SK-N-SH treated with all-trans-retinoic acid at 6 μM for 48 hours (cell line): ENCODE measurements at regions not wholly inside any gene's neighbourhood (a gene's known extent, or its start where the extent isn't known, plus 50 kb on each side); places are given as distances from the start of the nearest gene placed in this dataset.

Experiments
- ATAC-seq: fragments of 200-7000 bp; cut with Tn5 transposase; 3 replicates; pipeline ENCODE4 v1.9.1; 2020; ENCODE audit warnings: mild to moderate bottlenecking, moderate library complexity
- ARNTL ChIP-seq: fragments of 450-650 bp; formaldehyde crosslinking; IDR thresholded peaks from 2 replicates; pipeline ENCODE4 v1.5.0; 2020; ENCODE audit warnings: low read depth, mild to moderate bottlenecking, moderate library complexity, borderline replicate concordance
- BACH2 ChIP-seq: fragments of 250-450 bp; sonication (Bioruptor Pico); IDR thresholded peaks from 2 replicates; pipeline ENCODE4 v1.9.0; 2021; ENCODE audit warnings: mild to moderate bottlenecking, borderline replicate concordance
- CREB5 ChIP-seq: fragments of 250-450 bp; sonication (Bioruptor Pico); IDR thresholded peaks from 2 replicates; pipeline ENCODE4 v1.5.1; 2020; ENCODE audit warnings: low read depth, mild to moderate bottlenecking, moderate library complexity
- CSDC2 ChIP-seq: fragments of 250-450 bp; sonication (Bioruptor Pico); IDR thresholded peaks from 2 replicates; pipeline ENCODE4 v1.5.0; 2020; ENCODE audit warnings: mild to moderate bottlenecking, moderate library complexity
- CSRNP3 ChIP-seq: fragments of 250-450 bp; sonication (Bioruptor Pico); IDR thresholded peaks from 2 replicates; pipeline ENCODE4 v1.5.1; 2021; ENCODE audit warnings: mild to moderate bottlenecking, moderate library complexity
- ESRRG ChIP-seq: fragments of 250-450 bp; sonication (Bioruptor Pico); IDR thresholded peaks from 2 replicates; pipeline ENCODE4 v1.6.1; 2021; ENCODE audit warnings: mild to moderate bottlenecking
- GLIS3 ChIP-seq: fragments of 250-450 bp; sonication (Bioruptor Pico); IDR thresholded peaks from 2 replicates; pipeline ENCODE4 v1.5.0; 2020; ENCODE audit warnings: mild to moderate bottlenecking, moderate library complexity
- ISL1 ChIP-seq: fragments of 250-450 bp; sonication (Bioruptor Pico); IDR thresholded peaks from 2 replicates; pipeline ENCODE4 v2.1.2; 2022; ENCODE audit warnings: mild to moderate bottlenecking, moderate library complexity
- OSR1 ChIP-seq: fragments of 250-450 bp; sonication (Bioruptor Pico); IDR thresholded peaks from 2 replicates; pipeline ENCODE4 v1.8.0; 2022; ENCODE audit warnings: moderate library complexity, mild to moderate bottlenecking, inconsistent platforms
- PPARA ChIP-seq: fragments of 250-450 bp; sonication (Bioruptor Pico); IDR thresholded peaks from 2 replicates; pipeline ENCODE4 v1.5.0; 2020; ENCODE audit warnings: mild to moderate bottlenecking, borderline replicate concordance
- RARB ChIP-seq: fragments of 250-450 bp; sonication (Bioruptor Pico); IDR thresholded peaks from 2 replicates; pipeline ENCODE4 v1.8.0; 2021; ENCODE audit warnings: mild to moderate bottlenecking, moderate library complexity
- SNAI2 ChIP-seq: fragments of 250-450 bp; sonication (Bioruptor Pico); IDR thresholded peaks from 2 replicates; pipeline ENCODE4 v1.5.0; 2020; ENCODE audit warnings: mild to moderate bottlenecking, moderate library complexity
- TCF4 ChIP-seq: fragments of 250-450 bp; sonication (Bioruptor Pico); IDR thresholded peaks from 2 replicates; pipeline ENCODE4 v1.8.0; 2021; ENCODE audit warnings: mild to moderate bottlenecking, moderate library complexity, borderline replicate concordance
- TOX ChIP-seq: fragments of 250-450 bp; sonication (Bioruptor Pico); IDR thresholded peaks from 2 replicates; pipeline ENCODE4 v1.8.0; 2021; ENCODE audit warnings: mild to moderate bottlenecking, moderate library complexity, borderline replicate concordance
- TSHZ2 ChIP-seq: fragments of 250-450 bp; sonication (Bioruptor Pico); IDR thresholded peaks from 2 replicates; pipeline ENCODE4 v1.5.0; 2020; ENCODE audit warnings: mild to moderate bottlenecking, moderate library complexity
- ZC3H10 ChIP-seq: fragments of 250-450 bp; sonication (Bioruptor Pico); IDR thresholded peaks from 2 replicates; pipeline ENCODE4 v1.5.1; 2021; ENCODE audit warnings: mild to moderate bottlenecking, moderate library complexity
- ZFP3 ChIP-seq: fragments of 250-450 bp; sonication (Bioruptor Pico); IDR thresholded peaks from 2 replicates; pipeline ENCODE4 v1.5.0; 2020; ENCODE audit warnings: mild to moderate bottlenecking, moderate library complexity
- ZFP30 ChIP-seq: fragments of 450-650 bp; formaldehyde crosslinking; IDR thresholded peaks from 2 replicates; pipeline ENCODE4 v1.5.0; 2022; ENCODE audit warnings: mild to moderate bottlenecking, moderate library complexity
- ZNF565 ChIP-seq: fragments of 450-650 bp; formaldehyde crosslinking; conservative IDR thresholded peaks from 2 replicates; pipeline ENCODE4 v1.5.0; 2020; ENCODE audit warnings: low read depth, mild to moderate bottlenecking, moderate library complexity
- ZNF70 ChIP-seq: fragments of 450-650 bp; formaldehyde crosslinking; IDR thresholded peaks from 2 replicates; pipeline ENCODE4 v1.5.0; 2020; ENCODE audit warnings: mild to moderate bottlenecking, moderate library complexity
- ZNF8 ChIP-seq: fragments of 450-650 bp; formaldehyde crosslinking; IDR thresholded peaks from 2 replicates; pipeline ENCODE4 v1.5.0; 2020; ENCODE audit warnings: mild to moderate bottlenecking, moderate library complexity
- TF ChIP-seq, protein P1 (sequence below): fragments of 250-450 bp; sonication (Bioruptor Pico); IDR thresholded peaks from 2 replicates; pipeline ENCODE4 v1.8.0; 2020; ENCODE audit warnings: mild to moderate bottlenecking, moderate library complexity, borderline replicate concordance
- TF ChIP-seq, protein P2 (sequence below): fragments of 250-450 bp; sonication (Bioruptor Pico); IDR thresholded peaks from 2 replicates; pipeline ENCODE4 v1.8.0; 2021; ENCODE audit warnings: low read depth, mild to moderate bottlenecking, moderate library complexity, borderline replicate concordance

DNA sequence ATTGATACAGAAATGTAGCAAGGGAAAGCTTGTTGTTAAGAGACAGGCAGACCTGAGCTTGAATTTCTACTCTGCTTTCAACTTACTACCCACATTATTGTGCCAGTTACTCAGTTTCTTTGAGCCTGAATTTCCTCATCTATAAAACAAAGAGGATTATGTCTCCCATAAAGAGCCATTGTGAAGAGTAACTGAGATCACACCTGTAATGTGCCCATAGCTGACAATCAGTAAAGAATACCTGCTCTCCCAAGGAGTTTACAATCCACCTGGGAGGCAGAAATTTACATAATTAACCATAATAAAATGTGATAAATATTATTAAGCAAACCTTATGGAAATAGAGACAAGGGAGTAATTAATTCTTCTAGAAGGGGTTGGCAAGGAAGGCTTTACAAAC, 204.9 kb downstream of the EPM2A start:
- ATAC-seq: no peak
- TF ChIP-seq ZNF70 (CRISPR knock-in tag) (no peak), ZNF8 (no peak), CSDC2 (no peak), TSHZ2 (CRISPR knock-in tag) (no peak), TCF4 (CRISPR knock-in tag) (no peak), GLIS3 (CRISPR knock-in tag) (no peak), CREB5 (no peak), ZC3H10 (CRISPR knock-in tag) (no peak), CSRNP3 (CRISPR knock-in tag) (no peak), RARB (no peak), SNAI2 (CRISPR knock-in tag) (no peak), ESRRG (CRISPR knock-in tag) (no peak), PPARA (no peak), ISL1 (CRISPR knock-in tag) (no peak)
- TF ChIP-seq, protein P1, sequence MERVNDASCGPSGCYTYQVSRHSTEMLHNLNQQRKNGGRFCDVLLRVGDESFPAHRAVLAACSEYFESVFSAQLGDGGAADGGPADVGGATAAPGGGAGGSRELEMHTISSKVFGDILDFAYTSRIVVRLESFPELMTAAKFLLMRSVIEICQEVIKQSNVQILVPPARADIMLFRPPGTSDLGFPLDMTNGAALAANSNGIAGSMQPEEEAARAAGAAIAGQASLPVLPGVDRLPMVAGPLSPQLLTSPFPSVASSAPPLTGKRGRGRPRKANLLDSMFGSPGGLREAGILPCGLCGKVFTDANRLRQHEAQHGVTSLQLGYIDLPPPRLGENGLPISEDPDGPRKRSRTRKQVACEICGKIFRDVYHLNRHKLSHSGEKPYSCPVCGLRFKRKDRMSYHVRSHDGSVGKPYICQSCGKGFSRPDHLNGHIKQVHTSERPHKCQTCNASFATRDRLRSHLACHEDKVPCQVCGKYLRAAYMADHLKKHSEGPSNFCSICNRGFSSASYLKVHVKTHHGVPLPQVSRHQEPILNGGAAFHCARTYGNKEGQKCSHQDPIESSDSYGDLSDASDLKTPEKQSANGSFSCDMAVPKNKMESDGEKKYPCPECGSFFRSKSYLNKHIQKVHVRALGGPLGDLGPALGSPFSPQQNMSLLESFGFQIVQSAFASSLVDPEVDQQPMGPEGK (CRISPR knock-in tag): no peak
- TF ChIP-seq, protein P2, sequence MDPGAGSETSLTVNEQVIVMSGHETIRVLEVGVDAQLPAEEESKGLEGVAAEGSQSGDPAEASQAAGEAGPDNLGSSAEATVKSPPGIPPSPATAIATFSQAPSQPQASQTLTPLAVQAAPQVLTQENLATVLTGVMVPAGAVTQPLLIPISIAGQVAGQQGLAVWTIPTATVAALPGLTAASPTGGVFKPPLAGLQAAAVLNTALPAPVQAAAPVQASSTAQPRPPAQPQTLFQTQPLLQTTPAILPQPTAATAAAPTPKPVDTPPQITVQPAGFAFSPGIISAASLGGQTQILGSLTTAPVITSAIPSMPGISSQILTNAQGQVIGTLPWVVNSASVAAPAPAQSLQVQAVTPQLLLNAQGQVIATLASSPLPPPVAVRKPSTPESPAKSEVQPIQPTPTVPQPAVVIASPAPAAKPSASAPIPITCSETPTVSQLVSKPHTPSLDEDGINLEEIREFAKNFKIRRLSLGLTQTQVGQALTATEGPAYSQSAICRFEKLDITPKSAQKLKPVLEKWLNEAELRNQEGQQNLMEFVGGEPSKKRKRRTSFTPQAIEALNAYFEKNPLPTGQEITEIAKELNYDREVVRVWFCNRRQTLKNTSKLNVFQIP (CRISPR knock-in tag): no peak

DNA sequence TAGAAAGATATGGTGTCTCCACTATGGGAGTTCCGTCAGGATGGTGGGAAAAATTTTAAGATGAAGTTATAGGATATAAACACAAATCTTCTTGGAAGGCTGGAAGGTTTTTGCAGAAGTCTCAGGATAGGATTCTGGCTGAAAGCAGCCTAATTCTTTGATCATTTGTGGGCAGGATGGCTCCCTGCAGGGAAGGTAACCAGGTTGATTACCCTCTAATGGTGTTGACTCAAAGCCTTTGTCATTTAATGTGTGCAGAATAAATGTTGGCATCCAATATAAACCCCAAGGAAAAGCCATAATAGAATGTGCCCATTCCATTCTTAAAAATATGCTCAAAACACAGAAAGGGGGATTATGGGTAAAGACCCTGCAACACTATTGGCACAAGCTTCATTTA, 204.3 kb downstream of the EPM2A start:
- ATAC-seq: no peak
- TF ChIP-seq CREB5 (no peak), ZC3H10 (CRISPR knock-in tag) (no peak), ZNF8 (no peak), SNAI2 (CRISPR knock-in tag) (no peak), OSR1 (CRISPR knock-in tag) (no peak), ZFP30 (CRISPR knock-in tag) (no peak), ESRRG (CRISPR knock-in tag) (no peak), TOX (CRISPR knock-in tag) (no peak), ARNTL (CRISPR knock-in tag) (no peak), CSRNP3 (CRISPR knock-in tag) (no peak), TCF4 (CRISPR knock-in tag) (no peak), RARB (no peak), ZFP3 (CRISPR knock-in tag) (no peak), ZNF565 (CRISPR knock-in tag) (no peak), GLIS3 (CRISPR knock-in tag) (no peak), BACH2 (CRISPR knock-in tag) (no peak), PPARA (no peak)
- TF ChIP-seq, protein P2 (CRISPR knock-in tag): no peak
